ENCODE measurements at regions not wholly inside any gene's neighbourhood (a gene's known extent, or its start where the extent isn't known, plus 50 kb on each side); places are given as distances from the start of the nearest gene placed in this dataset.

- H3K27ac ChIP-seq: no peak overlapping the region
- no peaks in the 10 kb centered on the region for H3K36me3 ChIP-seq
- no peak for TF ChIP-seq CTCF (IDR thresholded peaks at IDR 0.05)
- no peaks in the 10 kb centered on the region for H3K9me3 ChIP-seq
- no peaks in the 10 kb centered on the region for H3K27me3 ChIP-seq
- intact Hi-C loops (cut with DNase I; ENCODE audit: low total_unique reads): no loop called here
- H3K4me3 ChIP-seq: no peak overlapping the region
- no peak for DNase-seq
- peaks cover 0 to 19% (median 8%) of the 10 kb centered on the region in 4 donors for H3K4me1 ChIP-seq
Observed at GRCh38 chr5:93076566-93076965, 504.5 kb downstream of the NR2F1-AS1 start.

- no peak for TF ChIP-seq CTCF (IDR thresholded peaks at IDR 0.05)
Observed at GRCh38 chr5:93076096-93076495, 504.9 kb downstream of the NR2F1-AS1 start.

GRCh38 chr5:93073547-93073946 is 507.5 kb downstream of the NR2F1-AS1 start:
- no peak overlapping the region for H3K27ac ChIP-seq

More at GRCh38 chr5:93076096-93076495, 504.9 kb downstream of the NR2F1-AS1 start:
- intact Hi-C loops (cut with DNase I; ENCODE audit: low total_unique reads): no loop called here
- Histone ChIP-seq H3K27ac (no peak overlapping the region), H3K27me3 (no peaks in the 10 kb centered on the region), H3K36me3 (no peaks in the 10 kb centered on the region), H3K4me1 (peaks cover 0 to 19% (median 8%) of the 10 kb centered on the region in 4 donors), H3K9me3 (no peaks in the 10 kb centered on the region), H3K4me3 (no peak overlapping the region)
- no peak for DNase-seq

GRCh38 chr5:93072831-93073459 is 508.1 kb downstream of the NR2F1-AS1 start:
- DNase-seq: no peak
- Histone ChIP-seq H3K36me3 (no peaks in the 10 kb centered on the region), H3K4me3 (no peak overlapping the region), H3K27me3 (no peaks in the 10 kb centered on the region), H3K4me1 (peaks cover 0 to 3% (median 0%) of the 10 kb centered on the region in 4 donors), H3K27ac (no peak overlapping the region), H3K9me3 (no peaks in the 10 kb centered on the region)
- intact Hi-C loops (cut with DNase I; ENCODE audit: low total_unique reads): no loop called here
- no peak for TF ChIP-seq CTCF (IDR thresholded peaks at IDR 0.05)

More at GRCh38 chr5:93073547-93073946, 507.5 kb downstream of the NR2F1-AS1 start:
- DNase-seq: no peak
- Histone ChIP-seq H3K27me3 (no peaks in the 10 kb centered on the region), H3K36me3 (no peaks in the 10 kb centered on the region), H3K4me1 (peaks cover 0 to 9% (median 1%) of the 10 kb centered on the region in 4 donors), H3K9me3 (no peaks in the 10 kb centered on the region), H3K4me3 (no peak overlapping the region)
- TF ChIP-seq CTCF (IDR thresholded peaks at IDR 0.05): no peak
- intact Hi-C loops (cut with DNase I; ENCODE audit: low total_unique reads): no loop called here

GRCh38 chr5:93071710-93072109 is 509.3 kb downstream of the NR2F1-AS1 start:
- Histone ChIP-seq H3K27ac (no peak overlapping the region), H3K4me1 (no peaks in the 10 kb centered on the region), H3K27me3 (no peaks in the 10 kb centered on the region), H3K4me3 (no peak overlapping the region), H3K36me3 (no peaks in the 10 kb centered on the region), H3K9me3 (no peaks in the 10 kb centered on the region)
- intact Hi-C loops (cut with DNase I; ENCODE audit: low total_unique reads): no loop called here
- TF ChIP-seq CTCF (IDR thresholded peaks at IDR 0.05): no peak
- no peak for DNase-seq

Data from tibial artery (tissue), 4 donors.